T-helper 1 cell treated with Interleukin-12 subunit alpha and Interleukin-12 subunit beta and Interleukin-4 antibody, amounts not matched to agents 30 ng/mL and 1 ng/mL, for 36 hours (primary cell): ENCODE measurements at regions not wholly inside any gene's neighbourhood (a gene's known extent, or its start where the extent isn't known, plus 50 kb on each side); places are given as distances from the start of the nearest gene placed in this dataset.

Experiments used
- intact Hi-C: fragments of 100-400 bp; cut with micrococcal nuclease; formaldehyde crosslinking; loops from one replicate; pipeline ENCODE4 v1.15.1; 2024

DNA sequence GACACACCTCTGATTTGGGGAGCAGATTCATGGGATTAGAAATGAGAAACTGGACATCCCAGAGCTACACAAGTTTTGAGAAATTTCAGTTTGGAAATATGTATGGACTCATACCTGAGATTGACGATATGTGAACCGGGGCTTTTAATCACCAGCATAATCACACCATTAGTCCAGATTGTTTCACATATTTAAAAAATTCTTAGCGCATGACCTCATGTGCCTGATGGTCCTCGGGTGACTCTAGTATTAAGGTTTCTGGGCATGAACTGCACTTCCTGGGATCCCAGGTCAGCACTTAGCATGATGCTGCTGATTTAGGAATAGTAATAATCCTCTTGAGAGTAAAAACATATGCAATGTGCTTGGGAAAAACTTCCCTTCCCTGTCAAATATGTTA is 91.9 kb upstream of the BCOR start:
- intact Hi-C loops: no loop called here

DNA sequence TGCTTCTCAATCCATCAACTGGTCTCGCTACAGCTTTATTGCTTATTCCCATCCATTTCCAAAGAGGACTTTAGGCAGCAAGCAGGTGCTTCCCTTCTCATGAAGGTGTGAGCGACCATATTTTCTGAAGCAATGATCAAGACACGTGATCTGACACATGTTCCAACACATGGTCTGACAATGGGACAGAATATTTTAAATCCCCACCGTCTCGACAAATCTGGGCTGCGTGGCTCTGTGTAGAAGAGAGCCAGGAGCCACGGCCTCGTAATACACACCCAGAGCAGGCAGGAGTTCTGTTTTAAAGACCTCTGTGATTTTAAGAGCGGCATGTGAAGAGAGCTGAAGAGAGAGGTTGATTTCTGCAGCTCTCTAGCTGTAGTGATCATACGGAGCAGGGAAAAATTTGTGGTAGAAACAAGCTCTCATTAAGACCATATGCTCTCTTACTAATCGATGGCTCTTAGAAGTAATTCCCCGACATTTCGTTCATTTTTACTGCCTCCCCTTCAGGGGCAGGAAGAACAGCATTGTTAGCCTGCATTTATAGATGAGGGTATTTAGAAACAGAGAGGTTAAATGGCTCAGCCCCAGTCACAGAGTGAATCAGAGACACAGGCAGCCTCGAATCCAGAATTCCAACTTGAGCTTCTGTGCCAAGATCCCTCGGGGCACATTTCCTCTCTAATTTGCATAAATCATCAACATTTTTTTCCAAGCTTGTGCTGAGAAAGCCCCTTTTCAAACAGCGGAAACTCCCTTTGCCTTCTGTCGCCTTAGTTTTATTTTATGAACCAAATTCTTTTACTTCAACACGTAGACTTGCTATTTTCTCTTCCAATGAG is 91.0 kb upstream of the BCOR start:
- intact Hi-C loops: no loop called here

DNA sequence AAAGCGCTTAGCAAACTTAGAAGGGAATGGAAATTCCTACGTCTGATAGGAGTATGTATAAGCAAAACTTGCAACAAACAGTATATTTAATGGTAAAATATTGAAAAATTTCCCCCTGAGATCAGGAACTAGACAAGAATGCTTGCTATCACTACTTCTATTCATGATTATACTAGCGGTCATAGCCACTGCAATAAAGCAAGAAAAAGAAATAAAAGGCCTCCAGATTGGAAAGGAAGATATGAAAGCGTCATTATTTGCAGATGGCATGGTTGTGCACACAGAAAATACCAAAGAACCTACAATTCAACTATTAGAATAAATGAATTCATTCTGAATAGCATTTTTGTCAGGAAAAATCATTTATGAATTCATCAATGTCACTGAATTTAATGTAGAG is 87.2 kb upstream of the BCOR start:
- intact Hi-C loops: no loop called here

DNA sequence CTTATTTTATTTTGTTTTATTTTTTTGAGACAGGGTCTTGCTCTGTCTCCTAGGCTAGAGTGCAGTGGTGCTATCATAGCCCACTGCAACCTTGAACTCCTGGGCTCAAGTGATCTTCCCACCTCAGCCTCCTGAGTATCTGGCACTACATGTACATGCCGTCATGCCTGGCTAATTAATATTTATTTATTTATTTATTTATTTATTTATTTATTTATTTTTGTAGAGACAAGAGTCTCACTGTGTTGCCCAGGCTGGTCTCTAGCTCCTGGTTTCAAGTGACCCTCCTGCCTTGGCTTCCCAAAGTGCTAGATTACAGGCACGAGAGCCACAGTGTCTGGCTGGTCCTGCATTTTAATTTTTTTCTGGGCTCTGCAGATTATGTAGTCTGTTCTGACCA is 84.9 kb upstream of the BCOR start:
- intact Hi-C loops: no loop called here

DNA sequence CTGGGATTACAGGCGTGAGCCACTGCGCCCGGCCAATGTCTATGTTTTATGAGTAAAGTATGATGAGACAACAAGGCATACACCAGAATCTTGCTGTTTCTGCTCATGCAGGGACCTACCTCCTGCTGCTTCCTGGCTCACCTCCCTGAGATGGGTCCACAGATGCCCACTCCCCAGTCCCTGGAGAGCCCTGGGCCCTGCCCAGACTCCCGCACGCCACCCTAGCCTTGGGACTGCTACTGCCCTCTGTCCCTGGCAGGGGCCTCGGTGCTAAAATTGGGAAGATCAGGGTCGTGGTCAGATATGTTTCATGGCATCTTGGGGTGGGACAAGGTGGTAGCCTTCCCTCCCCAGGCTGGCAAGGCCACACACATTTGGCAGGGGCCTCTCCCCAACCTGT is 84.3 kb upstream of the BCOR start:
- intact Hi-C loops: no loop called here

DNA sequence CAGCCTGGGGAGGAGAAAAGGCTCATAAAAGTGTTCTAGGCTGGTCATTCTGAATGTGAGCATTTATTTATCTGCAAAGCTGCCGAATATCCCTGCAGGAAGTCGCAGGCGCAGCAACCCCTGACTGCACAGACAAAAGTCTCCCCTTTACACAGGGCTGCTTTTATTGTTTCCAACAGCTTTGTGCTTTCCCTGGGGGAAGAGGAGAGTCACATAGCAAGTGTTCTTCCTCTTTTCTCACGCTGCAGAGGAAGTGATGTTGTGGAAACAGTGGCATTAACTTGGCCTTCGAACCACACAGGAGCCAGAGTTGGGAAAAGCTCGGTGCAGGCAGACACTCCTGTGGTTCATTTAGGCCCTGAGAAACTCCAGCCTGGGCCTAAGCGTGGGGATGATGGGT is 81.5 kb upstream of the BCOR start:
- intact Hi-C loops: no loop called here

DNA sequence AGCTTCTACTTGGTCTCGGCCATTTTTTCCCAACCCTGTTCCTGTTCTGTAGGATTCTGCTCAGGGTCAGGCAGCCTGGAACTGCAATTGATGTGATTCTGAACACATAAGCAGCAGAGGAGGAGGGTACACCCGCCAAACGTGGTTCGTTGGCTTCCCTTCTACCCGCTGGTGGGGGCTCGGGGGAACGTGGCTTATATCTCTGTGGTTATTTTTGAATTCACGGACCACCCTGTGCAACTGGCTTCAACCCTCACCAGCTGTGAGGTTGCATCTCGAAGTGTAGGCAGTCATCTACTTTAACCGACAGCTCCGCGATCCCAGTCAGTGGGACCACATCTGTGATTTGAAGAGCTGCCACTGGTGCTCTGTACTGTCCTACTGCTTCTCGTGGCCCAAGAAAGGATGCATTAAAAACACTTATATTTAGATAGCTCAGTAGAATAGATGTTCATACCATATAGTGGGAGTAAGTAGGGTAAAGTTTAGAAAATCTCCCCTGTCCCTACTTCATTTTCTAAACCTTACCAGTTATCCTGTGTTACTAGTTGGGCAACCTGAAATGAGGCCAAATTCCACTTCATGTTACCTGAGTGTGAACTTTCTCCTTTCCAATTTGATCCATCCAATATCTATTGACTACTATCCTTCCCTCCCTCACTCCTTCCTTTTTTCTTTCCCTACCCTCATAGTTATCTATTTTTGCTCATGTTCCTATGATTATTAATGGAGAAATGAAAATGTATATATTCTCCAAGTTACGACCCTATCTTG is 80.4 kb upstream of the BCOR start:
- intact Hi-C loops: loop anchor here (1.0 kb wide), 1 partner anchor 24 kb away; no protein-coding TSS in a partner anchor

DNA sequence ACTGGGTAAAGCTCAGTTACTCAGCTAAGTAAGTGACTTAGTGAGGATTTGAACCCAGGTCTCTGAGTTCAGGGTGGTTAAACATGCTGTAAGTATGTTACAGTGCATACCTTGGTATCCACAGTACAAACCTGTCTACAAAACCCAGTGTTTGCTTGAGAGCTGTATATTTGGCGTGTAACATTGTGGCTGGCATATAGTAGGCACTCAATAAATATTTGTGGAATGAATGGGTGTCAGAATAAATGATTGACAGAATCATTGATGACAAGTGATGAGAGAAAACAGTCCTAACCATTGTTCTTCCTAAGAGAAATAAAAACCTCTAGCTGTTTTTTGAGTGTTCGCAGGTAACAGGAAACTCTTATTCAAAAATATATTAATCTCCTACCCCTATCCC is 79.7 kb upstream of the BCOR start:
- intact Hi-C loops: loop anchor here (1.0 kb wide), 1 partner anchor 25 kb away; no protein-coding TSS in a partner anchor

DNA sequence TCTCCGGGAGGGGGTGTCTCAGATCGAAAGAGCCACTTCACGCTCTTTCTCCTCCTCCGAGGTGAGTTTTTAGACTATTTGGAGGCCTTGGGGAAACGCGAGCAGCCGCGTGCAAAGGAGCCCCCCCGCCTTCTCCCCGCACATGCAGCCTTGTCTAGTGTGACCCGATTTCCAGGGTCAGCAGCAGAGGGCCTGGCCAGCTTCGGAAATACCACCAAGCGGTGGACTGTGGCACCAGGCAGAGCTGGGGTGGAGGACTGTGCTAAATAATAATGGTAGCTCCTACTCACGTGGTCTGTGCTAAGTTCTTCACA is 79.3 kb upstream of the BCOR start:
- intact Hi-C loops: loop anchor here (1.0 kb wide), 1 partner anchor 25 kb away; no protein-coding TSS in a partner anchor

DNA sequence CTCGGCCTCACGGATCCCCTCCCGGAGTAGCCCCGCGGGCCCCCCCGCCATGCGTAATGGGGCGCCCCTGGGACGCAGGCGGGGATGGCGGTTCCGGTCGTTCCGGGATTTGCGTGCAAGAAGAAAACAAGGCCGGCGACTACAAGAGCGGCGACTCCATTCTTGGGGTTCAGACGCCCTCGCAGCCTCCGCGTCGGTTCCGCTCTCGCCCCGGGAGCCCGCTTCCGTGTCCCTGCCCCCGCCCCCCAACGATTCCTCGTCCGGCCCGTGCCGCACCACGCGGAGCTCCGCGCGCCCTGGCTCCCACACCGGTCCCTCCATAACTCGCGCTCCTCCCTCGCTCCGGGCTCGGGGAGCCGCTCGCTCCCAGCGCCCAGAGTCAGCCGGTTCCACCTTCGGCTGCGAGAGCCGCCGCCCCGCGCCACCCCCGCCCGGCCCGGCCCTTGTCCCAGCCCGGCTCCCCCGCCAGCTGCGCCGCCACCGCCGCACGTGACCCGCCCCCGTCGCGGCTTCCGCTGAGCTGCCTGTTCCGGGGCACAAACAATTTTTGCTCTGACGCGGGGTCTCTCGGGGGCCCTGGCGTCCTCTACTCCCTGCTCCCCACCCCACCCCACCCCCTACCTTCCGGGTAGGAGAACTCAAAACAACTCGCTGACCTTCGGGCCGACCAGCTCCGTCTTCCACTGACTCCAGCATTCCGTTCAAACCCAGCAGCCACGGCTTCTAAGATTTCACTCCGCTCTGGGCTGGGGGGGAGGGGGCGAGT is 78.8 kb upstream of the BCOR start:
- intact Hi-C loops: loop anchor here (1.0 kb wide), 1 partner anchor 26 kb away; no protein-coding TSS in a partner anchor

DNA sequence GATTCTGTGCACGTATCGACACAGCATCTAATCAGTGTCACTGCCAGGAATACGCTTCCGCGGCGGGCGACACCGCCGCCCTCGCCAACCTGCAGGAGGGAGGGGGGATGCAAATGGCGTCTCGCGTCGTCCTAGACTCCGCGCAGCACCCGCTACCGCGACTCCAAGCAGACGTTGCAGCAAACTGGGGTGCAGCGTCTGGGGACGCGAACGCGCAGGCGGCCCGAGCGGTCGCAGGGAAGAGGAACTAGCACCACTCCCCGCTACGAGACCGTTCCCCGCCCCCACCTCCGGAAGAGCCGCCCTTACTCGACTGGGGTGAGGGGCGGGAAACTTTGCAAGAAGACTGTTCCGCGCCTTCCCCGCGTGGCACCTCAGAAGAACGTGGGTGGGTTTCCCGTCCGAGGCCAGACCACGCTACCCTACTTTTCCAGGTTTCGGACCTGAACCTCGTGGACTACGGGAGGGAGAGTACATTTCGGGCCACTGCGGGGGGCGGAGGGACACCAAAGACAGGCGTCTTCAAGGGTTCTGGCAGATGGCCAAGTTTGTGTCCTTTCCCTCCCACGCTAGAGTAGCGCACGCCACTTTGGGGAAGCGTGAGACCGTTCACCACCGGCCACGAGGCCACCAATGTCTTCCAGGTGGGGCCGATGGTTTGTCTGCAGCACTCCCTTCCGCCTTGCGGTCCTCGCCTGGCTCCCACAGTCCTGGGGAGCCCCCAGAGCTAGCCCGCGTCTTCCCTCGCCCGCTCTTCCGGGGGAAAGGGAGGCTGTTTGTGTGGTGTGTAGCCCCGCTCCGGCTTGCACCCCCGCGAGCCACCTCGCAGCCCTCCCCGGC is 78.0 kb upstream of the BCOR start:
- intact Hi-C loops: loop anchor here (1.0 to 2.0 kb wide), 2 partner anchors 77 to 320 kb away; no protein-coding TSS in a partner anchor

DNA sequence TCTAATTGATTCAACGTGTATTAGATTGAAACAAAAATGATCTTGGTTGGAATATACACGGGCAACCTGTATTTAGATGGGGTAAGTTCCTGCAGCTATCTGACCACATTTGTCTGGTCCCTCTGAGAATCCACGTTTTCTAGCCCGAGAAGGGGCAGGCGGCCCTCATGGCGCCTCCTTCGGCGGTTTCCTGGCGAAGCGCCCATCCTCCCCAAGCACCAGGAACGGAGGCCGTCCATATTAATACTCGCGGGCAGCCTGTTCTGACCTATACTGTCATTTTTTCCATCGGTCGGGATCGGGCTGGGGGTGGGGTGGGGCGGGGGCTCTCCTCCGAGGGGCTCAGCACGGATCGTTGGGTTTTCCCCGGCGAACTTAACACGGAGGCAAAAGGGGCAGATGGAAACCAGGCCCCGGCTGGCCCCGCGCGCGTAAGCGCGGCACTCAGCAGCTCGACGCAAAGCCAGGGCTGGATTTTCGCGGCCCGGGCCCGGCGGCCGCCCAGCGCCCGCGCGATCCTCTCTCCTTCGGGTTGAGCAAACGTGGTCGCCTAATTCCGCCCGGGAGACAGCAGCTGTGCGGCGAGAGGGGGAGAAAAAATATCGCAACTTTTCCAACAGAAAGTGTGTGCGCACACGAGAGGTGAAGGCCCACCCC is 77.2 kb upstream of the BCOR start:
- intact Hi-C loops: loop anchor here (1.0 to 2.0 kb wide), 2 partner anchors 76 to 320 kb away; no protein-coding TSS in a partner anchor

DNA sequence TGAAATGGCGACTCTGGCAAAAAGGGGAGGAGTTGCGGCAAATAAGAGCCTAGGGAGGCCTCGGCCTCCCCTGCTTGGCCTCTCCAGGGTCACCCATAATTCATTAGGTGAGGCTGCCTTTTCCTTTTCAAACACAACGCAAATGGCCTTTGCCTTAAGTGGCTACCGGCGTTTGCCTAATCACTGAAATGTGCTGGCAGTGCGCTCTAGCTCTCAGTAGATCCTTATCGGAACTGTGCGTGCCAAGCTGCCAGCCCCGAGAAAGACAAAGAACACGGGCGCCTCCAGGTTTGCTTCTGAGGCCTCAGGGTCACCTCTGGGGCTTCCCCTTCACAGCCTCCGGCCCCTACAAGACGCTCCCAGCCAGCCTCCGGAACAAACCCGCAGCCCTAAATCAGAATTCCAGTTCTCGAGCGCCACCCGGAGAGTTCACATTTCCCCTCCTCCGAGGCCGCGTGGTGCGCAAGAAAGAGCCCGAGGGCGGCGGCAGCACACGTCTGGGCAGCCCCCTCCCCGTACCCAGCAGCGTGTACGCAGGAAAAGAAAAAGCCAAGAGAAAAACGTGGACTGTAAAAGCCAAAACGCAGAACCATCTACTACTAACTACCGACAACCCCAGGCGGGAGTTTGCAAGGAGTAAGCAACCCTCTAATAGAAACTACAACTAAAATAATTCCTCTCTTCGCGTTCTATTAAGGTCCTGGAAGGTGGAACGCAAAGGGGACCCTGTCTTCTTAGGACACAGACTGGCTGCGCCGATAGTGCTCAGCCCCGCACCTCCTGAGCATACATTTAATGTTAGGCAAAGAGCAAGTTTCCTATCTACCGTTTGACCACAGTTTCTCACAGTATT is 76.5 kb upstream of the BCOR start:
- intact Hi-C loops: loop anchor here (2.0 kb wide), 1 partner anchor 75 kb away; no protein-coding TSS in a partner anchor

DNA sequence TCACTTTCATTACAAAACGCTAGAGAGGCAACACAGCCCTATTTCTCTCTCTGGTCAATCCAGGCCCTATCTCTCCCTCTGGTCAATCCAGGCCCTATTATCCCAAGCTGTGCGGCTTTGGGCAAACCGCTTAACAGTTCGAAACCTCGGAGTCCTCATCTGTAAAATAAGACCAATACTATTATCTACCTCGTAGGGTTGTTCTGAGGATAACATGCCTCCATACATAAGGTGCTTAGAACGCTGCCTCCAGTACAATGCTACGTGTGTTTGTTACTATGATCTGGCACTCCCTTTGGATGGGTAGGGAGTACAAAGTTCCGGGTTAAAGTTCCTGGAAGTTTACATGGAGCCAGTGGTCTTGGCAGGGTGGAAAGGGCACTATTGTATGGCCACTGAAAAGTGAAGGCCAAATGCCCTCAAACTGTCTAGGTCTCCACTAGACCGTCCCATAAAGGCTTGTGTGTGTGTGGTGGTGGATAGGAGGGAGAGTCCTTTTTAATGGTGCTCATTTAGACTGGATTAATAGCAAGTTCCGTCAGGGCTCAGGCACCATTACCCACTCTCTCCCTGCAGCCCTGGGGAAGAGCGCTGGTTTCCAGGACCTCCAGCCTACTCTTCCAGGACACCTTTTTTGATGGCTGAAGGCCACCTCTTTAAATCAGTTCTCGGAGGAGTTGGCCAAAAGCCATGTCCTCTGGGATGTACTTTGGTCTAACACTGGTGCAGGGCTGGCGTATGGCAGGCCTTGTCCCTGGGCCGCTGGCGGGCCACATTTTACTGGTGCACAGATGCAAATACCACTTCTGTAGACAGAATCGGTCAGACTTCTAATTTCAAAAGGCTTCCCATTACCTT is 75.6 kb upstream of the BCOR start:
- intact Hi-C loops: no loop called here

DNA sequence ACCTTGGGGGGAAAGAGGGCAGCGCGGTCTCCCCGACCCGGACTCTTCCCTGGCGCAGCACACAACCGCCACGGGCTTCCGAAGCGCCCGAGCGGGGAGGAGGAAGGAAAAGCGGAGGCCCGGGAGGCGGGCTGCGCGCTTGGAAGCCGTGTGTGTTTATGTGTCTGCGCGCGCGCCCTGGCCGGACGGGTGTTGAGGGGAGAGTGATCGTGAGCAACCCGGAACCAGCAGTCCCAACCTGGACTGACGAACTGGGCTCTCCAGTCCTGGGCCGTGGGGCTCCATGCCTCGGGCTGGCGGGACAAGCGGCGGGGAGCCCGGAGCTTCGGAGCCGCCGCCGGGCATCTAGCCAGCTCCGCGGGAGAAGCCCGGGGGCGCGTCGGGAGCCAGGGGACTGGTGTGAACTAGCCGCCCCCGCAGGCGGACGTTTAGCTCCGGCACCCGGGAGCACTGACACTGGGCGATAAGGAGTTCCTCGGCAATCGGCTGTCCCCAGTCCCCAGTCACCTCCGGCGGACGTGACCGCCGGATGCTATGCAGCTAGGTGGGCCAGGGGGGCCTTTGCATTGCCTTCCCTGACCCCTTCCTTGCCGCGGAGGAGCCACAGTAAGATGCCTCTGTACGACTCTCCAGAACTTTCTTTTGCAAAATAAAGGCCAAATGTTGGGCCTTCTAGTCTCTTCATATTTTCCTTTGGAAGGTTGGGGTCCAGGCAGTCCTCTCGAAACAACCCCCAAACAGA is 74.8 kb upstream of the BCOR start:
- intact Hi-C loops: no loop called here

DNA sequence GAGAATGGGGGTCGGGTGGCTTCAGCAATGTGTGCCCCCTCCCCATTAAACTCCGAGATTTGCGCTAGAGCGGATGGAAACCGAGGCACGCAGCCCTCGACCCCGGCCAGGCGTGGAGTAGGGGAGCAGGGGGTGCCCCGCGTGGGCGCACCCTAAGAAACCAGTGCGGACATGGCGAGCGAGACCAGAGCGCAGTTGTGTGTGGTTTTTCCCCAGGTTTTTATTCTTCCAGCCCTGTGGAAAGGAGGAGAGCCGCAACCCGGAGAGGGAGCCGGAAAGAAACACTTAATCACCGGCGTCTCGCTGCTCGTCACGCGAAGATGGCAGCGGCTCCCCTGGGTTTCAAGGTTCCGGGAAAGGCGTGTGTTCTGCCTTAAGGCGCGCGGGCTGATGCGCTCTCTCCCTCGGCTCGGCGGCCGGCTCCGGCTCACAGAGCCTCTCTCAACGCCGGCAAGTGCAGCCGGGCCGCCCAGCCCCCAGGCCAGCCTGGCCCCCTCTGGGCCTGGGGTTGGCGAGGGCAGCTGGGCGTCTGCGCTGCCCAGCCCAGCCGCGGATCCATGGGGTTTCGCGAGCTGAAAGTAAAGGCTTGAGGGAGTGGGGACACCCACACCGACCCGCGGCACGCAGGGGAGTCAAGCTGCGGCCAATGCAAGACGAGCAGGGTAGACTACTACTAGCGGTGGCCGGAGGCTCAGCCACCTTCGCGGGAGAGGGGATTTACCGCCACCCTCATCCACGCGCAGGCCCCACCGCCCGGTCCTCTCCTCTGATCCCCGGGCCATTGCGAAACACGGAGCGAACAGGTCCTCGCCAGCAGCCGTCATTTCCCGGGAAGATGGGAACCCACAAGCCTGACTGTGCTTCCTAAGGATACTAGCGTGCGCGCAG is 74.0 kb upstream of the BCOR start:
- intact Hi-C loops: loop anchor here (2.0 kb wide), 3 partner anchors 95 to 1367 kb away; no protein-coding TSS in a partner anchor
